Hepatocyte (in vitro differentiated cells): ENCODE measurements at regions not wholly inside any gene's neighbourhood (a gene's known extent, or its start where the extent isn't known, plus 50 kb on each side); places are given as distances from the start of the nearest gene placed in this dataset.

Experiments
- CTCF ChIP-seq: fragments of 200-600 bp; sonication (generic); IDR thresholded peaks from 2 replicates; pipeline ENCODE4 v1.5.1; 2016; ENCODE audit warnings: antibody characterized with exemption, mild to moderate bottlenecking; ENCODE audit not compliant: poor library complexity
- EZH2 ChIP-seq: fragments of 200-600 bp; sonication (generic); IDR thresholded peaks from 2 replicates; pipeline ENCODE4 v1.6.1; 2016; ENCODE audit warnings: antibody characterized with exemption, mild to moderate bottlenecking, borderline replicate concordance

- TF ChIP-seq CTCF (no peak), EZH2 (no peak)
Measured at GRCh38 chr14:71551291-71551950, 380.8 kb upstream of the RGS6 start.
